Brain microvascular endothelial cell (primary cell): ENCODE measurements at regions not wholly inside any gene's neighbourhood (a gene's known extent, or its start where the extent isn't known, plus 50 kb on each side); places are given as distances from the start of the nearest gene placed in this dataset.
"Not testable (repeated sequence)": the region's sequence is repeated elsewhere in the genome, so short reads cannot be mapped to it uniquely, and the experiment has no call there.

Experiments used
- DNase-seq: peaks from one replicate; pipeline ENCODE4 v3.0.0-alpha.2; 2020
- H3K27ac ChIP-seq: fragments of 250-450 bp; sonication (Bioruptor Pico); 2 replicates; pipeline ENCODE4 v1.5.1; 2020; ENCODE audit warnings: mild to moderate bottlenecking, moderate library complexity
- H3K27me3 ChIP-seq: fragments of 250-450 bp; sonication (Bioruptor Pico); replicated peaks from 2 replicates; pipeline ENCODE4 v1.5.1; 2020; ENCODE audit warnings: mild to moderate bottlenecking
- H3K36me3 ChIP-seq: fragments of 250-450 bp; sonication (Bioruptor Pico); replicated peaks from 2 replicates; pipeline ENCODE4 v1.5.1; 2020; ENCODE audit warnings: mild to moderate bottlenecking
- H3K4me3 ChIP-seq: 2 replicates; pipeline ENCODE4 v1.5.1; 2011; ENCODE audit warnings: low read depth, mild to moderate bottlenecking, control low read depth, low read length, moderate library complexity
- CTCF ChIP-seq: IDR thresholded peaks from 2 replicates; pipeline ENCODE4 v1.5.1; 2011; ENCODE audit warnings: low read depth, mild to moderate bottlenecking, moderate library complexity, low read length, control low read depth, inconsistent platforms; ENCODE audit errors: missing control alignments
- in situ Hi-C: cut with HindIII; loops from 2 replicates; pipeline ENCODE4 v1.10.0; 2017; ENCODE audit warnings: low sequenced_read_pairs, low pct_ligation_motif_present

- no peak for DNase-seq
- Histone ChIP-seq H3K36me3 (no peaks in the 10 kb centered on the region), H3K27ac (no peak overlapping the region), H3K4me3 (no peak overlapping the region), H3K27me3 (no peaks in the 10 kb centered on the region)
- no peak for TF ChIP-seq CTCF
- in situ Hi-C loops, result no loop called here
Measured at GRCh38 chr17:13106171-13106570, 88.3 kb upstream of the ELAC2 start.

- Histone ChIP-seq H3K4me3 (no peak overlapping the region), H3K27ac (no peak overlapping the region), H3K27me3 (no peaks in the 10 kb centered on the region), H3K36me3 (no peaks in the 10 kb centered on the region)
- DNase-seq, result no peak
- in situ Hi-C loops, result no loop called here
- no peak for TF ChIP-seq CTCF
Measured at GRCh38 chr17:13104576-13104975, 86.7 kb upstream of the ELAC2 start.

GRCh38 chr17:13102477-13102876 lies 84.7 kb upstream of the ELAC2 start:
- in situ Hi-C loops, result no loop called here
- Histone ChIP-seq H3K27me3 (no peaks in the 10 kb centered on the region), H3K4me3 (no peak overlapping the region), H3K36me3 (no peaks in the 10 kb centered on the region), H3K27ac (no peak overlapping the region)
- no peak for TF ChIP-seq CTCF
- no peak for DNase-seq

GRCh38 chr17:13099926-13100325 lies 82.1 kb upstream of the ELAC2 start:
- no peak for TF ChIP-seq CTCF
- H3K27me3 ChIP-seq, result no peaks in the 10 kb centered on the region
- DNase-seq, result no peak
- H3K4me3 ChIP-seq, result no peak overlapping the region
- in situ Hi-C loops, result no loop called here
- H3K36me3 ChIP-seq, result no peaks in the 10 kb centered on the region
- H3K27ac ChIP-seq, result no peak overlapping the region

GRCh38 chr17:13099089-13099735 lies 81.4 kb upstream of the ELAC2 start:
- Histone ChIP-seq H3K36me3 (no peaks in the 10 kb centered on the region), H3K27ac (no peak overlapping the region), H3K4me3 (no peak overlapping the region), H3K27me3 (no peaks in the 10 kb centered on the region)
- no peak for TF ChIP-seq CTCF
- in situ Hi-C loops, result no loop called here
- DNase-seq, result no peak

GRCh38 chr17:13096291-13096690 lies 78.5 kb upstream of the ELAC2 start:
- H3K4me3 ChIP-seq, result no peak overlapping the region
- no peaks in the 10 kb centered on the region for H3K27me3 ChIP-seq
- no peak for DNase-seq
- no peak overlapping the region for H3K27ac ChIP-seq
- no peaks in the 10 kb centered on the region for H3K36me3 ChIP-seq
- in situ Hi-C loops, result no loop called here
- TF ChIP-seq CTCF, result no peak

GRCh38 chr17:13092010-13092409 lies 74.2 kb upstream of the ELAC2 start:
- in situ Hi-C loops, H3K27me3 ChIP-seq, H3K27ac ChIP-seq, H3K36me3 ChIP-seq, H3K4me3 ChIP-seq, DNase-seq: not testable (repeated sequence)
